ENCODE measurements at regions not wholly inside any gene's neighbourhood (a gene's known extent, or its start where the extent isn't known, plus 50 kb on each side); places are given as distances from the start of the nearest gene placed in this dataset.

GRCh38 chr14:42654707-42655106 lies 1048.0 kb downstream of the LRFN5 start:
- no peak for ATAC-seq
- no peaks in the 10 kb centered on the region for H3K9me3 ChIP-seq
- H3K36me3 ChIP-seq, result no peaks in the 10 kb centered on the region
- no peak for TF ChIP-seq CTCF (IDR thresholded peaks at IDR 0.05)
- no peak overlapping the region for H3K4me3 ChIP-seq
- no peak overlapping the region for H3K27ac ChIP-seq
- no peaks in the 10 kb centered on the region for H3K27me3 ChIP-seq
- DNase-seq, result no peak
- intact Hi-C loops (cut with DNase I), result no loop called here
- H3K4me1 ChIP-seq, result no peaks in the 10 kb centered on the region

GRCh38 chr14:42642787-42643186 lies 1036.1 kb downstream of the LRFN5 start:
- no peak for ATAC-seq
- intact Hi-C loops (cut with DNase I), result no loop called here

GRCh38 chr14:42633504-42634095 lies 1026.9 kb downstream of the LRFN5 start:
- intact Hi-C loops (cut with DNase I), result no loop called here

More at GRCh38 chr14:42642787-42643186, 1036.1 kb downstream of the LRFN5 start:
- Histone ChIP-seq H3K9me3 (peaks cover 0 to 4% of the 10 kb centered on the region in 2 donors), H3K27ac (no peak overlapping the region), H3K4me3 (no peak overlapping the region), H3K36me3 (no peaks in the 10 kb centered on the region), H3K27me3 (no peaks in the 10 kb centered on the region), H3K4me1 (no peaks in the 10 kb centered on the region)
- no peak for DNase-seq
- TF ChIP-seq CTCF (IDR thresholded peaks at IDR 0.05), result no peak

GRCh38 chr14:42629553-42629952 lies 1022.9 kb downstream of the LRFN5 start:
- DNase-seq, result no peak
- no peaks in the 10 kb centered on the region for H3K9me3 ChIP-seq
- H3K27ac ChIP-seq, result no peak overlapping the region
- TF ChIP-seq CTCF (IDR thresholded peaks at IDR 0.05), result no peak
- intact Hi-C loops (cut with DNase I), result no loop called here
- H3K4me3 ChIP-seq, result no peak overlapping the region
- H3K27me3 ChIP-seq, result no peaks in the 10 kb centered on the region
- ATAC-seq, result no peak
- no peaks in the 10 kb centered on the region for H3K4me1 ChIP-seq
- no peaks in the 10 kb centered on the region for H3K36me3 ChIP-seq

More at GRCh38 chr14:42633504-42634095, 1026.9 kb downstream of the LRFN5 start:
- Histone ChIP-seq H3K27ac (no peak overlapping the region), H3K9me3 (no peaks in the 10 kb centered on the region), H3K36me3 (no peaks in the 10 kb centered on the region), H3K27me3 (no peaks in the 10 kb centered on the region), H3K4me1 (no peaks in the 10 kb centered on the region), H3K4me3 (no peak overlapping the region)
- DNase-seq (no peak), ATAC-seq (no peak)
- no peak for TF ChIP-seq CTCF (IDR thresholded peaks at IDR 0.05)

- DNase-seq (no peak), ATAC-seq (no peak)
- no peak overlapping the region for H3K27ac ChIP-seq
- no peaks in the 10 kb centered on the region for H3K9me3 ChIP-seq
- H3K4me3 ChIP-seq, result no peak overlapping the region
- no peaks in the 10 kb centered on the region for H3K27me3 ChIP-seq
- intact Hi-C loops (cut with DNase I), result no loop called here
- no peaks in the 10 kb centered on the region for H3K4me1 ChIP-seq
- no peak for TF ChIP-seq CTCF (IDR thresholded peaks at IDR 0.05)
- H3K36me3 ChIP-seq, result no peaks in the 10 kb centered on the region
Observed at GRCh38 chr14:42628602-42629001, 1021.9 kb downstream of the LRFN5 start.
